Fibroblast of the conjunctiva (primary cell): ENCODE measurements at regions not wholly inside any gene's neighbourhood (a gene's known extent, or its start where the extent isn't known, plus 50 kb on each side); places are given as distances from the start of the nearest gene placed in this dataset.
A peak's percentile ranks its signal among the peaks of the same experiment; 100 is the strongest.

Experiments
- DNase-seq: peaks from one replicate; pipeline ENCODE4 v3.0.0-alpha.2; 2010; ENCODE audit warnings: low read depth

DNA sequence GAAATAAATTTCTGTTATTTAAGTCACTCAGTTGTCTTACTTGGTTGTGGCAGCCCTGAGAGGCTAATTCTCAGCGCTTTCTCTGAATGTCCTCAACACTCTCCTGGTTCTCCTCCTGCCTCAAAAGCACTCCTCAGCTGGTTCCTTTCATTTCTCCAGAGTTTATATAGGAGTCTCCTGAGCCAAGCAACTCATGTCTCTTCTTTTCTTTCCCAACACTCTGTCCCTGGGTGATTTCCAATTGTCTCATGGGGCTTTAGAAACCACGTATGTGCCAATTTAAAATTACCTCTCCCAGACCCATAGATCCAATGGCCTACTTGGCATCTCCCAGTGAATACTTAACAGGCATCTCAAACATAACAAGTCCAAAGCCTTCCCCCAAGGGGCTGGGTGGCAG lies 184.3 kb downstream of the TTC32 start:
- DNase-seq: no peak

DNA sequence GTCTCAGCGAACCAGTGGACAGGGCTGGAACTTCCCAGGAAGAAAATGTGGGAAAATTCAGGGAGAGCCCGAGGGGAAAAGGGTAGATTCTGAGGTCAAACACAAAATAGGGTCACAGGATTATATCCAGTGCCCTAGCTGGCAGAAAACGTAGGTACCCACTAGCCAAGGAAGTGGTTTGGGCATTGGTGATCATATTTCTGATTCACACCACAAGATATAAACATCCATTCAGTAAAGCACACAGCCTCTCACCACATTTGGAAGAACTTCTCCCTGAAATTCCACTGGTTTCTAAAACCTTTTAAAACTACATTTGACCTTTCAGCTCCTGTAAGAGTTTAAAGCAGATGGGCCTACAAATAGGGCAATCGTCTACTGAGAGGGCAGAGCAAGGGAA lies 186.9 kb downstream of the TTC32 start:
- no peak for DNase-seq

DNA sequence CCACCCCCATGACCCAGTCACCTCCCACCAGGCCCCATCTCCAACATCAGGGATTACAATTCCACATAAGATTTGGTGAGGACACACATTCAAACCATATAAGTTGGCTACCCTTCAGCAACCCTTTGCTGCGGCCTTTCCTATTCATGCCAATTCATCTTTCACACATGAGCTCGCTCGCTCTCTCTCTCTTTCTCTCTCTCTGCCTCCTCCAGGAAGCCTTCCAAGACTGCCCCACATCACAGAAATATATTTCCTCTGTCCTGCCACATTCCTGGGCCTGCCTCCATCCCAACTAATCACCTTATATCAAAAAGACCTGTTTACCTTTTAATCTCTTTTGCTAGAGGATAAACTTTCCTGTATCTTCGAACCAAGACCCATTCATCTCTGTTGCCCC lies 188.9 kb downstream of the TTC32 start:
- no peak for DNase-seq

DNA sequence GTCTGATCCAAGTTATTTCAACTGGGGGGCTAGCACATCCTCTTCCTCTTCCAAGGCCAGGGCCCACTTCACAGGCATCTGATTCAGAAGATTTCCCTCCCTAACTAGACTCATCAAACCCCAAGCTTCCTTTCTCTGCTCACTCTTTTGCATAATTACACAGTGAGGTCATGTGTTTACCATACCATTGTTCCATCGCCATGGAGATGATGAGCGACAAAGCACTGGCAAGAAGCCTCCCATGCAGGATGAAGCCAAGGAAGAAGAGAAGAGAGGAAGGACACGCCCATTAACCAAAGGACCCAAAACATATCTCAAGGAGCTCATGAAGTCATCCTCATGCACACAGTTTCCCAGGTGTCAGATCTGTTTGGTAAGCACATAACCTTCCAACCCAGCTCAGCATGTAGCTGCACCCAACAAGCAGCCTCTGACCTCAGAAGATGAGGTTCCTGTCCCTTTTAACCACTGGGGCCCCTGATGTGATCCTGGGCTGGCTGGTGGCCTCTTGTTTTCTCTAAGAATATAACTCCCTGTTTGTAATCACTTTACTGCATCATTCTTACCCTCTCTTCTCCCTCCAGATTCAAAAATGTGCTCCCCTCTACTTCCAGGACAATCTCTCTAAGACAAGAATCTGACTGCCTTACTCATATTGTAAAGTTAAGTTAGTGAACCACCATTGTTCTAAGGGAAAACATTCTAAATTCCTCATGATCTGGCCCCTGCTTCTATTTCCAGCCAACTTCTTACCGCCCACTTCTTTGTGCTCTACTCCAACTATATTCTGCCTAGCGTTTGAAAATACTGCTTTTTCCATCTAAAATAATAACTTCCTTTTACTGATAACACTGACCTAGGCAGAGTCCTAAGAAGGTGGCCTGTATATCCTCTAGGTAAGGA lies 190.1 kb downstream of the TTC32 start:
- peak; percentile 93 for DNase-seq

DNA sequence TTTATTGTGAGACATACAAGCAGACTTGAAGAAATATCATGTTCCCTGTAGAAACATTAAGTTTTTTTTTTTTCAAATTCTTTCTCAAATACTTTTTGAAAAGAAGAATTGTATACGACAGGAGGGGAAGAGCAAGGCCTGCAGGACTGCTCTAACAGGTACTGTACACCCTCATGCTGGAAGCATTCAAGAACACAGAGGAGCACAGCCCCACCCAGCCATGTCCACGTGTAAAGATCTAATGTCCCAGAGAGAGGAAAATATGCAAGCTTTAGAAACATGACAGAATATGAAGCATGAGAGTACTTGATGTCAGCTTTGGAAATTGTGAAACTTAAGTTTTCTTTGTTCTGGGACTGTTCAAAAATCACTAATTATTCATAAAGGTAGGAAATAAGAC lies 191.6 kb downstream of the TTC32 start:
- DNase-seq: no peak

DNA sequence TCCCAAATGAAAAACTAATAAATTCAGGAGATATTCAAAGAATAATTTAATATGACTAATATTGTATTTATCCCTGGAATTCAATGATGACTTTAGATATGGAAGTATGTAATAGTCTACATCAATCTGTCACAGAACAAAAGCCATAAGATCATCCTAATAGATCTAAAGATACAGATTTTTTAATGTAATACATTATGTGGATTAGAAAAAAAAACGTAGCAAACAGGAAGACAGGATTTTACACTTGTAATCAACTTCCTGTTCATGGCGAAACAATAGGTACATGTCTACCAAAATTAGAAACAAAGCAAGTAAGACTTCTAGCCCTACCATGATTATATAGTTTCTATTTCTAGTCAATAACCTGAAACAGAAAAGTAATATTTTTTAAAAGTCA lies 192.2 kb downstream of the TTC32 start:
- DNase-seq: no peak

DNA sequence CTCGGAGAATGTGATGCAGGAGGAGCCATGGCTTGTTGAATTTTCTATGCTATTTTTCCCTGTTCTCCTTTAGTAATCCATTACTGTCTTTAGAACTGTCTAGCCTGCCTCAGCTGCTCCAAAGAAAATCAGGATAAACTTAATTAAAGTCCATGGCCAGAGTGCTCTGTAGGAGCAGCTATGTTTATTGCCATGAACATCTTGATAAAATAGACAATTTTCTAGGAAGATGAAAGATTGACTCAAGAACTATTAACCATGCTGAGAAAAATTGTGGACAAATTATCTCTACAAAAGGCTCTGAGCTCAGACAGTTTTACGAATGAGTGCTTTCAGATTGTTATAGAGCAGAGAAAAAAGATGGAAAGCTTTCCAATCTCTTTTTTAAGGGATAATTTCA lies 193.0 kb downstream of the TTC32 start:
- DNase-seq: no peak

DNA sequence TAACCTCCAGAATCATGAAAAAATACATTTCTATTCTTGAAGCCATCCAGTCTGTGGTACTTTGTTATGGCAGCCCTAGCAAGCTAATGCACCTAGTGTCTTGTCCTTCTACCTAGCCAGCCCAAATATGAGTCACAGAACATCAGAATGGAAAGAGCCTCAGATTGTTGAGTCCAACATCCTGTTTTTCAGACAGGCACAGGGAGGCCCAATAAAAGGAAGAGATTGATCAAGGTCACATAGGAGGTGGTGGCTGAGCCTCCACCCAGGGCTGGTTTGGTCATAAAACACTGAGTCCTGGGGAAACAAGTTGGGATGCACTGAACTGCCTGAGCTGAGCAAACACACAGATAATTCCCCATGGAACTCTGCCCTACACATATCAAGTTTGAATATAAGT lies 195.5 kb downstream of the TTC32 start:
- DNase-seq: no peak

DNA sequence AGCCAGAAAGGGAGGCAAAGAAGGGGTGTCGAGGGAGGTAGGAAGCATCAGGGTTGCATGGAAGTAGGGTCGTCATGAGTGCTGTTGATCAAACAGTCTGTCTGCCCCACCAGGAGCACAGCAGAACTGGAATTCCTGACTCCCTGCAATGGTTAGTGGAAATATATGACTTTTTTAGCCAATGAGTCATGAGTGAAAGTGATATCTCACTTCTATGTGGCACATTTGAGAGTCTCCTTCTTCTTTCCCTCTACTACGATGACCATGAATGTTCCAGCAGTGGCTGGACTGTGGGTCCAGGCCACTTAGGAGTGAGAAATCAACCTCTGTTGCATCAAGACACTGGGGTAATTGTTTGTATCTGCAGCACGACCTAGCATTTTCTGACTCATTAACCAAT lies 199.5 kb downstream of the TTC32 start:
- no peak for DNase-seq

DNA sequence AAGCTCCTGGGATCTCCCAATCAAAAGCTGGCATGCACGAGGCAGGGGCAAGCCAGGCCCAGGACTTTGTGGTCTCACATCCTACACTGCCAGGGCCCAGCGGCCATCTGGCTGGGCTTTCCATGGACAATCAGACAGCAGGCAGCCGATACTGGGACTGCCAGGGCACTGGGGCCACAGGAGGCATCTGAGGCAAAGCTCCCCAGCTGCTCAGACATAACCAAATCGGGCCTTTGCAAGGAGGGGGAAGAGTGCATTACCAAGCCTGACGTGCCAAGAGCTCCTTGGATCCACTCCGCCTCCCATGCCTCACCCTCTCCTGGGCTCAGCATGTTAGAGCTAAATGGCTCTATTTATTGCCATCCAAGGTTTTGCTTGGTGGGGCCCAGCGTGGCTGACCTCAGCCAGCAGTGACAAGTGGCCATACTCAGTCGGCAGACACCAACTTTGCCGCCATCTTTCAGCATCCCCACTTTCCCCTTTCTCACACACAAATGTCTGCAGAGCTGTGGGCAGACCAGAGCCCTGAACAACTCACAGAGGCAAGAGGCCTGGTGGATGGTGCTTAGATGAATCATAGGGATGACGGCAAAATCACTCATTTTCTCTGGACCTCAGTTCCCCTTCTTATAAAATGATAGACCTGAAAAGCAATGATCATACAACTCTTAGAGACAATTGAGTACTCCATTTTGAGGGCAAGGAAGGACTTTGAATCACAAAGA lies 200.8 kb downstream of the TTC32 start:
- DNase-seq: no peak

DNA sequence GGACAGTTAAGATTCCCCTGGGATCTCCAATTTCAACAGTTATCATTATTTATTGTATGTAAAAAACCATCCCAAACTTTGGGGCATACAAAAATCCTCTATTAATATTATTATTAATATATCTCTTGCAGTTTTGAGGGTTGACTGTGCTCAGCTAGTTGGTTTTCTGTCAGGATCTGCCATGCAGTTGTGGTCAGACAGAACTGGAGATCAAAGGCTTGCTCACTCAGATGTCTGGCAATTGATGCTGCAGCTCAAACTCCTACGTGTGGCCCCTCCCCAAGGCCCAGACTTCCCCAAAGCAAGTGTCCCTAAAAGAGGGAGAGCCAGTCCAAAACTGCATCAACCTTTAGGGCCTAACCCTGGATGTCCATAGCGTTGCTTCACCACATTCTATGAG lies 204.7 kb downstream of the TTC32 start:
- no peak for DNase-seq

DNA sequence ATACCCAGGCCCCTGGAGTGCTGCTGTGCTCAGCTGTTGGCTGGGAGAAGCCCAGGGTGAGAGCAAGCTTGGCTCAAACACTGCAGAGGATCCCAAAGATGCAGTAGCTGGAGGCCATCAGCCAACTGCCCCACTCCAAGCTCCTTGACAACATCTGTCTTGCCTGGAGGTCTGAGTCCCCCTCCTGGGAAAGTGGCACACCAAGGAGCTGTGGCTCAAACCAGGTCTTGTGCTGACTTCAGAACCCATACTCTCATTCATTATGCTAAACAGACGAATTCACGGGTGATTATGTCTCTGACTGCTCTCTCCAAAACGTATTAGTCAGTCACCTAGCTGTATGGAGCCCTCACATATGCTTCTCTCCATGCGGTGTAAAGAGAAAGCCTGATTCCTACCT lies 206.1 kb downstream of the TTC32 start:
- DNase-seq: no peak

DNA sequence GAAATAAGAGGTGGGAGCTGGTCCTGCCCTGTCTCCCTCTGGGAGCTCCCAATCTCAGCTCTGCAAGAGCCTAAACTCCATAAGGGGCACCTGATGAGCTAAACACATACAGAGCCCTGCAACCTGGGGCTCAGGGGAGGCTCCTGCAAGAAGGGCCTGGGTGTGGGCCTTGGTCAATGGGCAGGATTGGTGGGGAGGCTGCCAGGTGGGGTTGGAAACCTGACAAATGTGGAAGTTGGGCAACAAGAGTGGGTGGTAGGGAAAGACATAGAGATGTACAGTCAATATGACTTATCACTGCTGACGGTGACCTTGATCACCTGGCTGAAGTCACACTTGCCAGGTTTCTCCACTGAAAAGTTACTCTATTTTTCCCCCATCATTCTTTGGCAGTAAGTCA lies 209.9 kb downstream of the TTC32 start:
- DNase-seq: no peak

DNA sequence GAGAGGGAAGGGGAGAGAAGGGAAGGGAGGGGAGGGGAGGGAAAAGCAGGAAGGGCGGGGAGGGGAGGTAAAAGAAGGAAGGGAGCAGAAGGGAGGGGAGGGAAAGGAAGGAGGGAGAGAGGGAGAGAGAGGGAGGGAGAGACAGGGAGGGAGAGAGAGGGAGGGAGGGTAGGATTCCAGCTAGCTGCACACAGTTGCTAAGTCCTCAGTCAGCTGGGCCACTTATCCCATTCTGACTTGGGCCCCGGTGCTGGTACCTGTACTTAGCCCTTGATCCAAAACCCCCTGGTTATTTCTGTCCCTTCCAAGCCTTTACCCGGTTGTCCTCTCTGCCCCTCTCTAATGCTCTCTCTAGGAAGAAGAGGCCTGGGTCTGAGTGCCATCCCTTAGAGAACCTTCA lies 211.4 kb downstream of the TTC32 start:
- no peak for DNase-seq

DNA sequence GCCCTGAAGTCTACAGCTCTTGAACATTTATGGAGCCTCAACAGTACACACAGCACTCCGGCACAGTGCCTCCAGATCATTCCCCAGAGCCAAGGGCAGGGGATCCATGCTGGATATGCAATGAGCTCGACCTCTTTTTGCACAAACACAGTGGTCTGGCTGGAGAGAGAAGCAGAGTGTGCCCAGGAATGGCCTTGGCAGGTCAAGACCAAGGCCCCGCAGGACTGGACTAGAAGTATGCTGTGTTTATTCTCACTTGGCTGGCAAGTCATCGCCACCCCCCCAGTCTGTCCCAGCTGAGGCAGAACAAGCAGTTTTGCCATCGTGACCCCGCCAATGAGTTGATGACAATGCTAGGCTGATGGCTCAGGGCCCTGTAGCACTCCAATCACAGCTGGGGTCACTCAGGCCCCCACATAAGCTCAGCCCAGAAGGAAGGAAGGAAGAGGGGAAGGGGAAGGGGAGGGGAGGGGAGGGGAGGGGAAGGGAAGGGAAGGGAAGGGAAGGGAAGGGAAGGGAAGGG lies 212.1 kb downstream of the TTC32 start:
- DNase-seq: no peak

DNA sequence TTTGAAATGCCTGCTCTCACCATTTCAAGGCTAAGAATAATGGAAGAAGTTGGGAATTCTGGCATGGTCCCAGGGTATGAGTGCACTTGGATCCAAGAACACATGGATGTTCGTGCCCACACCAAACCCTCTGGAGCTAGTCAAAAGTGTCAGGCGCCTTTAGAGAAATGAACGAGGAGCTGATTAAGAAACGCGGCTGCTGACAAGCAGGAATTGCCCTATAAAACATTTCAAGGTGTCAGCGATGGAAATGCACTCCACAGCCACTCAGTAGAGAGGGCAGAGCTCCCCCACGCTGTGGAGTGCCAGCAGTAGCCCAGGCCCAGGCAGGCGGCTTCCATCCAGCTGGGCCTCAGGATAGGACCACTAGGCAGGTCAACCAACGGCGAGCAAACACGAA lies 213.7 kb downstream of the TTC32 start:
- DNase-seq: no peak

DNA sequence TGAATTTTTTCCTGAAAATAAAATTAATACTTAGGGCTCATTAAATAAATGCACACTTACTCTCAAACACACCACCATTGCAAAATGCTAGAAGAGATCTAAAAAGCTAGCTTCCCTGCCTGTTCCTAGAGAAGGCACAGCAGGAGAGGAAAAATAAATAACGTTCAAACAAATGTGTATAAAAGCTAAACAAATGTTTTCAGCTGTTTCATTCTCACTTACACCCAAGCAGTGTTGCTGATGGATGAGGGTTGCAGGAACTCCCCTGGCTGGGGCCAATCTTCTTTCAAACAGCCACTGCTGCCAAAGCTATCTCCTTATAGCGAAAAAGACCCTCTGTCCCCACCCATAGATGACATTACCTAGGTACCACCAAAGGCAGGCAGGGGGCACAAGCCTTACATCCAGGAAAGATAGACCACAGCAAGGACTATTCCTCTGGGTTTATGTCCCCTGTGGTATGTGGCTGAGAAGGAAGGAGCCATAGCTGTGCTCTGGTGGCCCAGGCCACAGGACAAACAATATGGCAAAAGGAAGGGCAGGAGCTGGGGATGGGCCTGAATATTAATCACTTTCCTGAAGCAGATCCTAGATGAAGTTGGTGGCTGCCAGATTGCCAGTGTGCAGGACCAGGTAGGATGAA lies 214.6 kb downstream of the TTC32 start:
- DNase-seq: no peak

DNA sequence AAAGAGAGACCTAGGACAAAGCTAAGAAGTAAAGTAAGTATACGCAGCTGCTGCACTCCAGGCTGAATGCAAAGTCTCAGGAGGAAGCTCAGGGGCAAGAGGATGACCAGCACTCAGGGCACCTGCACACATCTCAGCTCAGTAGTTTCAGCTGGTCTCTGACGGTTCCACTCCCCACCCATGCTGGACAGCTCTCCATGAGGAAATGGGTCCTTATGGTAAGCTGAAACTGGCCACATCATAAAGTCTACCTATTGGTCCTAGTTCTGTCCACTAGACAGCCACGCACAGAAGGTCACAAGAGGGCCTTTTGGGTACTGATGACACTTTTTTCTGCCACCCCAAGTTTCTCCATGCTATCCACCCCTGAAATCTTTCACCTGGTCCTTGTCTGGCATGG lies 215.3 kb downstream of the TTC32 start:
- DNase-seq: no peak

DNA sequence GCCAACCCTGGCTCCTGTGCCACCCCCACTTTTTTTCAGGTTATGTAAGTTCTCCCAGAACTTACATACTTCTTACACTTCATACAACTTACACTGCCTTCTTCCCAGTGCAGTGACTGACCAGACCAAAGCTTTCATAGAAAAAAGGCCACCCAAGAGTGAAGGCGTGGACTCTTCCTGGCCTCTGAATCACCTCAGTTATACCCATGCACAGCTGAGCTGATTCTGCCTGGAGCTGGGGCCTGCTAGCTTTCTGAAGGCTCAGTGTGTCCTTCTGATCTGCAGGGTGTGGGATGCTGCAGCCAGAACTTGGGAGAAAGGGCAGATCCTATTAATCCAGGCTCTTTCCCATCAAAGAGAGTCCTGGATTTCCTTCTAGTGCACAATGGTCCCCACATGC lies 216.1 kb downstream of the TTC32 start:
- no peak for DNase-seq

DNA sequence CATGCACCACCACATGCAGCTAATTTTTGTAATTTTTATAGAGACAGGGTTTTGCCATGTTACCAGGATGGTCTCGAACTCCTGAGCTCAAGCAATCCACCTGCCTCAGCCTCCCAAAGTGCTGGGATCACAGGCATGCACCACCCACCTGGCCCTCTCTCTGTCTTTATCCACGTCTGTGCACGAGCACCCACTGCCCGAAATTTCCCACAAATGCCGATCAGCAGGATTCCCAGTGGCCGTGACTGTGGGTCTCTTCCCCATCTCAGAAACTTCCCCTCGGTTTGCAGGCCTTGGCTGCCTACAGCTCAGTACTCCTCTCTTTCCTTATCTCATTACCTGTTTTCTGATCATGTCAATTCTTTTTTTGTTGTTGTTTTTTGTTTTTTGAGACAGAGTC lies 217.3 kb downstream of the TTC32 start:
- DNase-seq: no peak

DNA sequence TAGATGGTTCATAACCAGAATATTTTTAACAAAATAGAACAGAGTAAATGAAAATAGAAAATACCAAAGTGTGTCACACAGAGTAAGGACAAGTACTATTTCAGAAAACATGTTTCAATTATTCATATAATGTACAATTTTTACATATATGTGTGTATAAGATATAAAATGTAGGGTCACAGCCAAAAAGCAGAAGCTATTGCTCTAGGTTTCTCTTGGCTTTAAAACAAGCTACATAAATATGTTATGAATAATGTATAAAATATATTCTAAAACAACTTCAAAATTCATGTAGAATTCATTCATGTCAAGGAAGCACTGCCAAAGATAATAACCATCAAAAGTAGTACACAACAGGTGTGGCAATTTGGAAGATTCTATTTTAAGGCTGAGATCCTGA lies 218.2 kb downstream of the TTC32 start:
- no peak for DNase-seq

DNA sequence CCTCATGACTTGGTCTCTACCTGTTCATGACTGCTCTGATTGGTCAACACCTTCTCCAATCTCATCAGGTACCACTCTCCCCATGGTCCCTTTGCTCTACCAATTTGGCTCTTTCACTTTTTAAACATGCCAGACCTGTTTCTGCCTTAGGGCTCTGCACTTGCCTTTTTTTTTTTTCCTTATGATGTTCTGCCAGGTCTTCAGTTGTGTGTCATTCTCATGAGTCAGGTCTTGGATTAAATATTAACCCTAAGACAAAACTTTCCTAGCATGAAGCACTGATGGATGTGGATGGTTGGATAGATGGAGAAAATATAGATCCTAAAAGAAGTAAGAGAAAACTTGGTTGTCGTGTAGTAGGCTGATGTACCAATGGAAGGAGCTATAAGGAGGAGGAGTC lies 219.3 kb downstream of the TTC32 start:
- no peak for DNase-seq
